GM19239 (cell line): ENCODE measurements at regions not wholly inside any gene's neighbourhood (a gene's known extent, or its start where the extent isn't known, plus 50 kb on each side); places are given as distances from the start of the nearest gene placed in this dataset.
"Not testable (repeated sequence)": the region's sequence is repeated elsewhere in the genome, so short reads cannot be mapped to it uniquely, and the experiment has no call there.

ENCODE experiments used
- DNase-seq: peaks from one replicate; pipeline ENCODE4 v3.0.0; 2011; ENCODE audit warnings: low spot score; ENCODE audit not compliant: insufficient read length
- FAIRE-seq: peaks from 2 replicates; lab custom pipeline; 2011; peaks lifted over from hg19 to GRCh38; lab: Jason Lieb, UNC

DNA sequence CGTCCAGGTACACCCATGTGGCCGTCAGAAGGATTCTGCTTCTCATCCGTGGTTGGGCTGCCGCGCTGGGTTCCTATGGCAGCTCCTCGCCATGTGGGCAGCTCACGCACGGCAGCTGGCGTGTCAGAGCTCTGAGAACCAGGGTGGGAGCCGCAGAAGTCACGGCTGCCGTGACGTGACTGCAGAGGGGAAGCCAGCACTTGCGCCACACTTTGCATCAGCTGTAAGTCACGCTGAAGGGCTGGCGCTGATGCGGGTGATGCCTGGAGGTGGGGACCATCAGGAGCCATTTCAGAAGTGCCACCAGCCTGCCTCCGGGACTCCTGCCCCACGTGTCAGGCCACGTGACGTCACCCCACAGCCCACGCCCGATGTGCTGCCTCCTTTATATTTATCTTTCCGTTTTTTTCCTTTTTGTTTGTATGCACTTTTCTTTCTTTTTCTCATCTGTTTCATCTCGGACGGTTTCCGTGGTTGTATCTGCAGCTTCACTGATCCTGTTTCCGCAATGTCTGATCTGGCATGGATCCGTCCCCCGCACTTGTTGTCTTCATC, 133.2 kb downstream of the IGLL1 start:
- no peak for DNase-seq

DNA sequence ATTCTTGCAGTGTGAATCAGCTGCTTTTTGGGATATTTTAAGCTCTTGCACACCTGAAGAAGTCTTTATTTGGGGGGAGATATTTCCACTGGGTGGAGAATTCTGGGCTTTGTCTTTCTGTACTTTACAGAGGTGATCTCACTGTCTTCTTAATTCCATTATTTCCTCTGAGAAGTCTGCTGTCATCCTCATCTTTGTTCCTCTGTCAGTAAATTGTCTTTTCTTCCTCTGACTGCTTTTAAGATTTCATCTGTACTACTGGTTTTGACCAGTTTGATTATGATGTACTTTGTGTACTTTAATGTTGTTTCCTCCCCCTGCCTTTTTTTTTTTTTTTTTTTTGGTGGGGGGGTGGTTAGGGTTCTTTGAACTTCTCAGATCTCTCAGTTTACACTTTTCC, 133.9 kb downstream of the IGLL1 start:
- not testable (repeated sequence) for FAIRE-seq, DNase-seq

More for the DNA sequence above, 133.2 kb downstream of the IGLL1 start:
- no peak for FAIRE-seq

DNA sequence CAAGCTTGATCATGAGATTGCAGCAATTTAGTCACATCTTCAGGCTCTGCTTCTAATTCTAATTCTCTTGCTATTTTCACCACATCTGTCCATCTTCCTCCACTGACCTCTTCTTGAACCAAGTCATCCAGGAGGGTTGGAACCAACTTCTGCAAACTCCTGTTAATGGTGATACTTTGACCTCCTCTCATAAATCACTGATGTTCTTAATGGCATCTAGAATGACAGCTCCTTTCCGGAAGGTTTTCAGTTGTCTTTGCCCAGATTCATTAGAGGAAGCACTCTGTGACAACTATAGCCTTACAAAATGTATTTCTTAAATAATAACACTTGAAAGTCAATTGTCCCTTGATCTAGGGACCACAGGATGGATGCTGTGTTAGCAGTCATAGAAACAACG, 136.2 kb downstream of the IGLL1 start:
- not testable (repeated sequence) for FAIRE-seq

DNA sequence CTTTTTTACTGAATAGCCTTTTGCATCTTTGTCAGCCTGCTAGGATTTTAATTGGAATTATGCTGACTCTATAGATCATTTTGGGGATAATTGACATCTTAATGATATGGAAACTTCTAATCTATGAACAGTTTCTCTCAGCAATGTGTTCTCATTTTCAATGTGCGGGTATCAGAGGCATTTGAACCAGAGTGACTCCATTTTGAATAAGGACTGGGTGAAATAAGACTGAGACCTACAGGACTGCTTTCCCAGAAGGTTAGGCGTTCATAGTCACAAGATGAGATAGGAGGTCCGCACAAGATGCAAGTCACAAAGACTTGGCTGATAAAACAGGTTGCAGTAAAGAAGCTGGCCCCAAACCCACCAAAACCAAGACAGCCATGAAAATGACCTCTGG, 140.5 kb downstream of the IGLL1 start:
- FAIRE-seq, DNase-seq: not testable (repeated sequence)

More for the DNA sequence above, 136.2 kb downstream of the IGLL1 start:
- not testable (repeated sequence) for DNase-seq

DNA sequence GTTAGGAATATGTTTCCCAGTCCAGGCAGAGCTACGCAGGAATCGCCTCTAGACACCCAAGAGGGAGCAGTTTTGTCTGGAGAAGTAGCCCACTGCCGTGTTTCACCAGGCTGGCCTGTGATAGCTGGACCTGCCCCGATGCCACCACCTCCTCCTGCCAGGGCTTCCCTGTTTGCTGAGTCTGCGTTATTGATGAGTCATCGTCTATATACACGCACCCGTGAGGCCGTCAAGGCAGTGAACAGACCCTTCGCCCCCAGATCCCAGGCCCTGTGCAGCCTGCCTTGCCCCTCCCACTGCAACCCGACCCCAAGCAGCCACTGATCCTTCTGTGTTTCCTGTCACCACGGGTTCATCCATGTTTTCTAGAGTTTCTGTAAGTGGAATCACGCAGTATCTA, 141.9 kb downstream of the IGLL1 start:
- FAIRE-seq (no peak), DNase-seq (no peak)

DNA sequence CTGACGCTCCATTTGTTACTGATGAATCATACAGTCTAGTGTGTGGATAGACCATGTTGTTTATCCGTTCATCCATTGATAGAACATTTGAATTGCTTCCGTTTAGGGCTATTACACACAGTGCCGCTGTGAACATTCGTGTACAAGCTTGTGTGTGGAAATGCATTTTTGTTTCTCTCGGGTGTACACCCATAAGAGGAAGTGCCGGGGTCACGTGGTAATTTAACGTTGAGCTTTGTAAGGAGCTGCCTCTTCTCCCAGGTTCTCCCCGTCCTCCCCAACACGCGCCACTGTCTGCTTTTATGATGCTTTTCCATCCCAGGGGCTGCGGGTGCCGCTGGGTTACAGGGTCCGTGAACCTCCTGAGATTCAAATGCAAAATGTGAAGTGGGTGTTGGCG, 142.3 kb downstream of the IGLL1 start:
- FAIRE-seq (no peak), DNase-seq (no peak)

DNA sequence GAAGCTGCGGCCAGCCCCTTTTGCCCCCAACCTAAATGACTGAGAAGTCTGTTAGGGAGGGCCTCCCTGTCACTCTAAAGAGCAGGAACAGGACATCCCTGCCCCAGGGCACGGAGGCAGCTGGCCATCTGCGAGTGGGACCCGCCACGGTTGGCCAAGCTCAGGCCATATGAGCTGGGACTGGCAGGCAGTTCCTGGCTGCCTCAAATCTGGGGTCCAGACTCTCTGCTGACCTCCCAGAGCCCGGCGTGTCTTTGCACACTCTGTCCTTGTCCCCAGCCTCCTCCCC, 143.0 kb downstream of the IGLL1 start:
- DNase-seq, FAIRE-seq: not testable (repeated sequence)

DNA sequence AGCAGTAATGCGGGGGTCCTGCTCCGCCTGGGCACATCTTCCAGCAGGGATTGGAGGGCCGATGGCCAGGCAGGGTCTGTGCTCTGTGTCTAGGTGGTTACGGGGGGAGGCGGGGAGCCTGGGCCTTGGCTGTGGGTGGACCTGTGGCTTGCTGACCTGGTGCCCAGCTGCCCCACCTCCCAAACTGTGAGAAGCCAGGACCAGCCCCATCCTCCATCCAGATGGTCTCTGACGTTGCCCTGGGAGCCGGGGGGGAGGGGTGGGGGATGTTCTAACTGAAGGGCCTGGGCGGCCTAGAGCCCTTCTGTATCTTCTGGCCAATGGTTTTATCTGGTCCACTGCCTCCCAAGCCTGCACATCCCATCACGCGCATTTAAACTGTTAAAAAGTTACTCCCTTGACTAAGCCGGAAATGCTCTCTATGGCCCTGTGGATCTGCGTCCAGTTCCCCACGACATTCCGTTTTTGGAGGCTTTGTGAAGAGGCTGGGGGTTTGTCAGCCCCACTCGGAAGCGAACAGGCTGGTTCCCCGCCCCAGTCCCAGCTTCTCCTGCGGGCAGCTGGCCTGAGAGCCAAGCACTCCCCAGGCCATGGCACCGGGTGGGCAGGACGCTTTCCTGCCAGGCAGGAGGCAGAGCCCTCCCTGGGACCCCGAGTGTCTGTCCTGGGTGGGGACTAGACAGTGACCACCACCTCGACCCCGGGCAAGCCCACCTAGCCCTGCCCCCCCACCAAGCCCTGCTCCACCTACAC, 143.6 kb downstream of the IGLL1 start:
- FAIRE-seq, DNase-seq: not testable (repeated sequence)

DNA sequence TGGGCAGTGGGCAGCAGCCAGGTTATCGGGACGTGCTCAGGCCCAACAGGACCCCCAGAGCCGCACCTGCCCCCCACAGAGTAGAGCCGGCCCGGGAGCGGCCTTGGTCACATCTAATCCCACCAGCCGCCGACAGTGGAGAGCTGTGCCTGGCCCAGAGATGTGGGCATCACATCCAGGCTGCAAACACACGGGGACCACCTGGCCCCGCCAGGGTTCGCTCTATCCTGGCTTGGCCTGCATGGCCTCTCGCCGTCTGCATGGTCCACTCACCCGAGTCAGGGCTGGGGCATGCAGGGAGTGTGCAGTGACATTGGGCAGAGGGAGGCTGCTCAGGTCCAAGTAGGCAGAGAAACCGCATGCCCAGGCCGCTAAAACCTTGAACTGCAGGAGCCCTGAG, 144.9 kb downstream of the IGLL1 start:
- FAIRE-seq, DNase-seq: not testable (repeated sequence)

DNA sequence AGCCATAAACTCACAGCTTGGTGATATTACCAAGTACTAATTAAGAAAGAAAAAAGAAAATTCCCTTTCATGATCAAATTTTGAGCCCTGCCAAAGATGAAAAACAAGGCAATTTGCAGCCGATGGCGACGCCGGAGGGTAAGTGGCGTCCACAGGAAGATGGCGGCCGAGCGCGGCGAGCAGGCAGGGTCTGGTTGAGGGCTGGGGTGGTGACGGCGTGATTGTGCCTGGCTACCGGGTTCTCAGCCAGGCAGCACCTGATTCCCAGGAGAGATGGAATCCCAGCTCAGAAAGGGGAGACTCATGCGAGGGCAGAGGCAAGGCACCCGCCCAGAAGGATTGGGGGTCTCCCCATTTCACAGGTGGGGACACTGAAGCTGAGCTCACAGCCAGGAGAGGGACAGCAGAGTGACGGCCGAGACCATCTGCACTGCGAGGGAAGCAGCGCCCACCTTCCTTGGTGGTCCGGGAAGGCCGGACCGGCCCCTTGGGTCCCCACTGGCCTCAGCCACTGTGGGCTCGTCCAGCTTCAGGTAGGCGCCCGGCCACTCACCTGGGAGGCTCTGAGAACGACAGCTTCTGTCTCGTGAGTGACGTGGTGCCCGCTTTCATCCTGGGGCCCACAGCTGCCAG, 145.8 kb downstream of the IGLL1 start:
- not testable (repeated sequence) for DNase-seq, FAIRE-seq

DNA sequence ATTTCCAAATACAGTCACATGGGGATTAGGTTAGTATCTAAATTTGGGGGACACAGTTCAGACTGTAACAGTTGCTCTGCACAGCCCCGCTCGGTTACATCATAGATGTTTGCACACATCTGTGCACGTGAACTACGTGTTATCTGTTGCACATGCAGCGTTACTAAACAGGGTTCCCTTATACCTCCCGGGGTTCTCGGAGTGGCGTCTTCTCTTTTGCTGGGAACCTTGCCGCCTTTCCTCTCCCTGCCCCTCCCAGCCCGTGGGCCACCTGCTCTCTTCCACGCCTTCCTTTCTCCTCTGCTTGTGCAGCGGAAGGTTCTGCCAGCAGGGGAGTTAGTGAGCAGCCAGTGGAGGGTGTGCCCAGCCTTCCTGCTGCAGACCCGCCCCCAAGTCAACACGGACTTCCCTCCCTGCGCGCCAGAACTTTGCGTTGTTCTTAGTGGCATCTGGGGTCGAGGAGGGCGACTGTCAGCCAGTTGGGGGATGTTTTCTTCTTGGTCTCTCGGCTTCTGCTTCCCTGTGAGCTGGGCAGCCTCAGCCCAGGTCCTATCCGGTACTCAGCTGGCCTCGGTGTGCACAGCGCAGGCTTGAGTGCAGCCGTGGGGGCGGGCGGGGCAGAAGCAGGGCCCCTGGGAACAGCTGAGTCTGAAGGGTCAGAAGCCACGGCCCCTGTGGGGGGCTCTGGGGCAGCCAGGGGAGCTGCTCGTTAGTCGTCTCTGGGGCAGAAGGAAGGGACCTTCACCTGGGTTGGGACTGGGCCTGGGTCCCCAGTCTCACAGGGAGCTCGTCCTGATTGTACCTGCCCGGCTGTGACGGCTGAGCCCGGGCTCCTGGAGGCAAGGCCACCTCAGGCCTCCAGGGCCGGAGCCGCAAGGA, 146.7 kb downstream of the IGLL1 start:
- not testable (repeated sequence) for DNase-seq, FAIRE-seq

DNA sequence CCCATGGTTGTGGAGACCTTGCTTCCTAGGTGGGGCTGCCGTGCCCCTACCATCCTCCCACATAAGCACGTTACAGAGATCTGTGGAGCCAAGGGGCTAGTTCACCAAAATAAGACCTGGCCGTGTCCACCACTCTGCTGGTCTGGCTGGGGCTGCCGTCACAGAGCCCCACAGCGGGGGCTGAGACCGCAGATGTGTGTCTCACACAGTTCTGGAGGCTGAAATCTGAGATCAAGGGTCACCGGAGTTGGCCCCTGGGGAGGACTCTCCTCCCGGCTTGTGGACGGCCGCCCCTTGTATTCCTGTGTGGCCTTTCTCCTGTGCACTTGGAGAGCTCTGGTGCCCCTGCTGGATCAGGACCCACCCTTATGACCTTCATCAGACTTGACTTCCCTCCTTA, 147.4 kb downstream of the IGLL1 start:
- not testable (repeated sequence) for FAIRE-seq, DNase-seq

DNA sequence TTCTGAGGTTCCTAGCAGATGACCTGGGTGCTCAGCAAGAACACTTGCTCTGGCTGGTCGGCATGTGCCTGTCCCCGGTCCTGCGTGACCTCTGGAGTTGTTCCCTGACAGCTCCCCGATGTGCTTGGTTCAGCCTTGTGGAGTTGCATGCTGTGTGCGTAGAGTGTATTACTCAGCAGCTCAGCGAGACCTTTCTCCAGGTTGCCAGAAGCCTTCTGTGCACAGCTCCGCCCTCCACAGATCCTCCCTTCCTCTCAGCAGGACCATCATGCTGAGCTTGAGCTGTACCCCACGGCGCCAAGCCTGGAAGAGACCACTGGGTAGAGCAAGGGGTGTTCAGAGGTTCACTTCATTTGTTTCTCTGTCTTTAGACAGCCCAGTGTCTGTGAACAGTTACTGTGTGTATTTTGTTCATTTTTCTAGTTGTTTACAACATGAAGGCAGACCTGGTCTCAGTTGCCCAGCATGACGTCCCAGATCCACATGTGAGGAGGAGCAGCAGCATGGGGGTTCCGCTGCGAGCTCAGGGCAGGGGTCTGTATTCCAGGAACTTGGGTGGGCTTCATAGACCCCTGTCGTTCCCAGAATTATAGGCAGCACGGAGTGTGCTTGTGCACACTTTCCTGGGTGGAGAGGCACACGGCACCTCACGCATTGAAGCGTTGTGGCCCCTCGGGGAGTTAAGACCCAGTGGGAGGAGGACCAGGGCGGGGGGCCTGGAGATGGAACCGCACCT, 148.6 kb downstream of the IGLL1 start:
- no peak for FAIRE-seq
- DNase-seq: no peak

DNA sequence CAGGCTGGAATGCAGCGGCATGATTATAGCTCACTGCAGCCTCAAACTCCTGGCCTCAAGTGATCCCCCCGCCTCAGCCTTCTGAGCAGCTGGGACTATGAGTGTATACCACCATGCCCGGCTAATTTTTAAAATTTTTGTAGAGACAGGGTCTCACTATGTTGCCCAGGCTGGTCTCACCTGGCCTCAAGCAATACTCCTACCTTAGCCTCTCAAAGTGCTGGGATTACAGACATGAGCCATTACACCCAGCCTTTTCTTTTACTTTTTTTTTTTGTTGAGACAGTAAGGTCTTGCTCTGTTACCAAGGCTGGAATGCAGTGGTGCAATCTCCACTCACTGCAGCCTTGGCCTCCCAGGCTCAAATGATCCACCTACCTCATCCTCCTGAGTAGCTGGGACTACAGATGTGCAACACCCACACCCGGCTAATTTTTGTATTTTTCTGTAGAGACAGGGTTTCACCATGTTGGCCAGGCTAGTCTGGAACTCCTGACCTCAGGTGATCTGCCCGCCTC, 155.5 kb downstream of the IGLL1 start:
- not testable (repeated sequence) for FAIRE-seq, DNase-seq

DNA sequence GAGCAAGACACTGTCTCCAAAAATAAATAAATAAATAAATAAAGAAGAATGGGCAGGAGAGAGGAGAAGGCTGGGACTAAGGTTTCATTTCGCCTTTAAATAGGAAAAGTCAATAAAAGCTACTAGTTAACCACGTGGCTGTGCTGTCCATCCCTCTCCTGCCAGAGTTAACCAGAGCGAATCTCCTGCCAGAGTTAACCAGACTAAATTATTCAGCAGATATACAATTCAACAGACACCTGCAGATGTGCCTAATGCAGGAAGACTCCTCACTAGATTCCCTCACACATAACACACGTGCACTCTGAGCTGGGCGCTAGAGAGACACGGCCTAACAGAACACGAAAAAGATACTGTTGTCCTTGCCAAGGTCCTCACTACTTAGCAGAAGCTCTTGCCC, 156.1 kb downstream of the IGLL1 start:
- DNase-seq (no peak), FAIRE-seq (no peak)

DNA sequence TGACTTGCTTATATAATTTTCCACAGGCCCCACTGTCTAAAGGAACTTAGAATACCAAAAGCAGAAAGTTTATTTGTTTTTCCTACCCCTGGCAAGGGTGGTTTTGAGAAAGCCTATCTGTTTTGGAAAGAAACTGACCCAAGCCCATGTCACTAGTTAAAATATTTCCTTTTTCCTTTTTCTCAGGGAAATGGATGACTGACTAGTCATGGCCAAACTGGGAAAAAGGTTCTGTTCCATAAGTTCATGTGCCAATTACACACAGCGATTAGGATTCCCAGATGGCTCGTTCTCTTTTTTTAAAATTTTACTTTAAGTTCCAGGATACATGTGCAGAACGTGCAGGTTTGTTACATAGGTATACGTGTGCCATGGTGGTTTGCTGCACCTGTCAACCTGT, 157.8 kb downstream of the IGLL1 start:
- not testable (repeated sequence) for DNase-seq, FAIRE-seq

DNA sequence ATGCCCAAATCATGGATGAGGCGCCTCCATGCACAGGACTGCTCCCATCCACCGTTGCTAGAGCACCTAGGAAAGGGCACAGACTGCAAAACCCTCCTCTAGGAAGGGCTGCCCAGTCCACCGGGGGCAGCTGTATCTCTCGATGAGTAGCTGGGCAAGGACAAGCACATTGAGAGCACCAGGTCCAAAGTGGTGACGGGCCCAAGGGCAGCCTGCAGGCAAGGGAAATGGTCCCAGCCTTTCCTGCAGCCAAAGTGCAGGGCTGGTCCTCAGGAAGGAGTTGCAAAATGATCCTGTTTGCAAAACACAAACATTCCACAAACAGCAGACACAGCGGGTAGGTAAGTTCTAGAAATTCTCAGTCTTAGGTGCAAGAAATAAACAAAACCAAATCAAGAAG, 158.8 kb downstream of the IGLL1 start:
- FAIRE-seq, DNase-seq: not testable (repeated sequence)

DNA sequence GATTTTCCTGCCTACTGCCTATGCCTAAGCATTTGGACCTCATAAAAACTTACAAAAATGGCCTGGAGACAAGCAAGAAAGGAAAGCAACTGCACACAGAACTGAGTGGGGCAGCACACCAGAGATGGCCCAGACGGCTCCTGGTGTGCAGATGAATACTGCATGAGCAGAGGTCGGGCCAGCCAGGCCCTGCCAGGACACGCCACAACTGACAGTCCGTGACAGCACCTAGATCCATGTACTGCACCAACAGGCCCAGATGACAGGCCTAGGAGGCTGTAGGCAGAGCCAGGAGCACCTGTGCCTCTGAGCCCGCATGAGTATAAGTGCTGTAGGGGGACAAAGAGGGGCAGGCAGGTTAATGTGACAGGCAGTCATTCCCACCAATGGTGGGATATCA, 160.2 kb downstream of the IGLL1 start:
- FAIRE-seq (no peak), DNase-seq (no peak)

DNA sequence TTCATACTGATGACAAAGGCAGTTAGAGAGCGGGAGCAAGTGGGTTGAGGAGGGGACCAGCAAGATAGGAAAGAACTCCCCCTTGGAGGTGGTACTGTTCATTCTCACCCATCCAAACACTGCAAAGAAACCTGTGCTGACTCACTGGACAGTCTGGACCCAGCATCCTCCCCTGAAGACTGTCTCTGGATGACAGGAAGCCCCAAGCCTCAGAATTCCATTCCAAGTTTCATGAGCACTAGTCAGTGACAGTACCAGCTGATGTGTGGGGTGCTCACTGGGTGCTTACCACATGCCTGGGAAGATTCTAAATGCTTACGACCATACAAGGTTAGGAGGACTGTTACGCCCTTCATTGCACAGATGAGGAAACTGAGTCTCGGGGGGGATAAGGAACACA, 160.9 kb downstream of the IGLL1 start:
- DNase-seq (no peak), FAIRE-seq (no peak)
